Esophagus muscularis mucosa (tissue), 4 donors: ENCODE measurements at regions not wholly inside any gene's neighbourhood (a gene's known extent, or its start where the extent isn't known, plus 50 kb on each side); places are given as distances from the start of the nearest gene placed in this dataset.
A peak's percentile ranks its signal among the peaks of the same experiment; 100 is the strongest.

Experiments
- DNase-seq: peaks from one replicate; pipeline ENCODE4 v3.0.0-alpha.2; 2017; ENCODE audit errors: extremely low spot score
- H3K27ac ChIP-seq, 4 donors: fragments of 200-600 bp; sonication (generic); replicated peaks in 1 of 4; 1 replicate in 3 of 4; 2 replicates in 1 of 4; pipeline ENCODE4 v1.5.1; 2016 to 2019; ENCODE audit warnings: mild to moderate bottlenecking in 1 of 4
- H3K27me3 ChIP-seq, 4 donors: fragments of 200-600 bp; sonication (generic); one replicate each; pipeline versions ENCODE4 v1.5.1 to v1.6.0; 2016 to 2019
- H3K36me3 ChIP-seq, 4 donors: fragments of 200-600 bp; sonication (generic); one replicate each; pipeline ENCODE4 v1.5.1; 2016 to 2019
- H3K4me1 ChIP-seq, 4 donors: fragments of 200-600 bp; sonication (generic); one replicate each; pipeline ENCODE4 v1.5.1; 2016 to 2019
- H3K4me3 ChIP-seq, 4 donors: fragments of 200-600 bp; sonication (generic); 1 replicate in 2 of 4; 2 replicates in 2 of 4; pipeline ENCODE4 v1.5.1; 2016 to 2019; ENCODE audit warnings: mild to moderate bottlenecking in 4 of 4, moderate library complexity in 1 of 4
- H3K9me3 ChIP-seq, 4 donors: fragments of 200-600 bp; sonication (generic); 1 replicate in 3 of 4; 2 replicates in 1 of 4; pipeline ENCODE4 v1.5.1; 2016 to 2019
- EP300 ChIP-seq: sonication (generic); formaldehyde crosslinking; IDR thresholded peaks from one replicate; pipeline ENCODE4 v1.6.1; 2017; ENCODE audit warnings: antibody characterized with exemption
- POLR2A ChIP-seq: fragments of 450-650 bp; IDR thresholded peaks from one replicate; pipeline ENCODE4 v1.6.1; 2017; ENCODE audit warnings: antibody characterized with exemption, moderate library complexity, mild to moderate bottlenecking, low read depth
- POLR2AphosphoS5 ChIP-seq, 2 donors: sonication (generic); formaldehyde crosslinking; IDR thresholded peaks; one replicate each; pipeline ENCODE4 v1.6.1; 2017; ENCODE audit warnings: antibody characterized with exemption in 2 of 2
- WGBS: methylation state at CpG from one replicate; pipeline ENCODE4 v1.1.5; 2018; 5-methylcytosine and 5-hydroxymethylcytosine counted together
- intact Hi-C: fragments of 100-400 bp; cut with DNase I; formaldehyde crosslinking; loops from one replicate; pipeline ENCODE4 v1.15.1; 2023
- TF ChIP-seq, protein P1 (sequence below), 3 experiments: fragments of 200-600 bp in 2 of 3; fragments of 450-650 bp in 1 of 3; sonication (generic) in 2 of 3; IDR thresholded peaks; one replicate each; pipeline ENCODE4 v1.5.1; 2017 to 2019; ENCODE audit warnings: antibody characterized with exemption in 3 of 3, mild to moderate bottlenecking in 2 of 3, moderate library complexity in 1 of 3

GRCh38 chr18:78495550-78495949 is 484.1 kb upstream of the SALL3 start:
- TF ChIP-seq EP300: no peak
- TF ChIP-seq POLR2AphosphoS5 (IDR thresholded peaks at IDR 0.05): no peak
- no peak for TF ChIP-seq POLR2A
- TF ChIP-seq, protein P1, sequence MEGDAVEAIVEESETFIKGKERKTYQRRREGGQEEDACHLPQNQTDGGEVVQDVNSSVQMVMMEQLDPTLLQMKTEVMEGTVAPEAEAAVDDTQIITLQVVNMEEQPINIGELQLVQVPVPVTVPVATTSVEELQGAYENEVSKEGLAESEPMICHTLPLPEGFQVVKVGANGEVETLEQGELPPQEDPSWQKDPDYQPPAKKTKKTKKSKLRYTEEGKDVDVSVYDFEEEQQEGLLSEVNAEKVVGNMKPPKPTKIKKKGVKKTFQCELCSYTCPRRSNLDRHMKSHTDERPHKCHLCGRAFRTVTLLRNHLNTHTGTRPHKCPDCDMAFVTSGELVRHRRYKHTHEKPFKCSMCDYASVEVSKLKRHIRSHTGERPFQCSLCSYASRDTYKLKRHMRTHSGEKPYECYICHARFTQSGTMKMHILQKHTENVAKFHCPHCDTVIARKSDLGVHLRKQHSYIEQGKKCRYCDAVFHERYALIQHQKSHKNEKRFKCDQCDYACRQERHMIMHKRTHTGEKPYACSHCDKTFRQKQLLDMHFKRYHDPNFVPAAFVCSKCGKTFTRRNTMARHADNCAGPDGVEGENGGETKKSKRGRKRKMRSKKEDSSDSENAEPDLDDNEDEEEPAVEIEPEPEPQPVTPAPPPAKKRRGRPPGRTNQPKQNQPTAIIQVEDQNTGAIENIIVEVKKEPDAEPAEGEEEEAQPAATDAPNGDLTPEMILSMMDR (IDR thresholded peaks at IDR 0.05): no peak
- H3K9me3 ChIP-seq: peaks cover 0 to 23% (median 11%) of the 10 kb centered on the region in 4 donors
- no peaks in the 10 kb centered on the region for H3K36me3 ChIP-seq
- H3K4me3 ChIP-seq: no peak overlapping the region
- 95% methylated on average over 14 of the region's 14 CpGs for WGBS
- no peaks in the 10 kb centered on the region for H3K27me3 ChIP-seq
- H3K4me1 ChIP-seq: no peaks in the 10 kb centered on the region
- intact Hi-C loops: no loop called here
- DNase-seq: no peak
- H3K27ac ChIP-seq: no peak overlapping the region

DNA sequence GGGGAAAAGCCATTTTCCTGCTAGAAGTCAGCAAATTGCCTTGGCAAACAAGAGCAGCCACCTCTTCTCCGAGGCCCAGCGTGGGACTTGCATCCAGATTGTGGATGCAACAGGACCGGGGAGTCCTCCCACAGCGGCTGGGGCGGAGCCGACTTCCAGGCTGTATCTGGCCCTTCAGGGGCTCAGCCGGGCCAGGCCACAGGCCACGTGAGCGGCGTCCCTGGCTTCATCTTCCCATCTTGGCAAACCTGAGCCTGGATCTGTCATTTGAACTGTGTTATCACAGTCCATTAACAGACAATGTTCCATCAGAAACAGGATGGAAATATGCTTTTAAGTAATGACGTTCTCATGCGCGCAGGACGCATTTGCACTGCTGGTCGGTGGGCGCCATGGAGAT is 483.5 kb upstream of the SALL3 start:
- Histone ChIP-seq H3K36me3 (no peaks in the 10 kb centered on the region), H3K27me3 (no peaks in the 10 kb centered on the region), H3K27ac (no peak overlapping the region), H3K4me3 (no peak overlapping the region), H3K9me3 (peaks cover 0 to 18% (median 9%) of the 10 kb centered on the region in 4 donors), H3K4me1 (no peaks in the 10 kb centered on the region)
- intact Hi-C loops: no loop called here
- DNase-seq: no peak
- 71% methylated on average over 12 of the region's 16 CpGs for WGBS
- TF ChIP-seq POLR2A (no peak), POLR2AphosphoS5 (IDR thresholded peaks at IDR 0.05) (peak in 1 of 2 donors; percentile 19)

- intact Hi-C loops: no loop called here
- H3K9me3 ChIP-seq: peaks cover 0 to 4% (median 1%) of the 10 kb centered on the region in 4 donors
- H3K27me3 ChIP-seq: no peaks in the 10 kb centered on the region
- no peaks in the 10 kb centered on the region for H3K4me1 ChIP-seq
- WGBS: 42% methylated on average over 7 of the region's 13 CpGs
- no peak for DNase-seq
- H3K36me3 ChIP-seq: no peaks in the 10 kb centered on the region
- no peak overlapping the region for H3K27ac ChIP-seq
- H3K4me3 ChIP-seq: no peak overlapping the region
- TF ChIP-seq POLR2A (no peak), POLR2AphosphoS5 (IDR thresholded peaks at IDR 0.05) (no peak), EP300 (no peak)
- TF ChIP-seq, protein P1 (IDR thresholded peaks at IDR 0.05): no peak
Measured at GRCh38 chr18:78497641-78498040, 482.0 kb upstream of the SALL3 start.

DNA sequence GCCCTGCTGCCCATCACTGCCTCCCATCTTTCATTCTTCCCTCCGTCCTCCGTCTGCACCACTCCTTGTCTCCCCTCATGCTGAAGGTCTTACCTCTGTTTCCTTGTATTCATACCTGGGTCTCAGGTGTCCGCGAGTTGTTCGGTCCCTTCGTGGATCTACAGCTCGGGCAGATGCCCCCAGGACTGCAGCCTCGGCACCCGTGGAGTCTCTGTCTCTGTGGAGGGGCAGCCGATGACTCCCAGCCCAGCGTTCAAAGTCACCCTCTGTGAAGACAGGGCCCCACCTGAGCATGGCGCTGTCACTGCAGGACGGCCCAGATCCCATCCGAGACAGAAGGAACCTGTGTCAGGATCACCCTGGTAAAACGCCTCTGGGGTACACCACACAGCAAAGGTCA is 480.0 kb upstream of the SALL3 start:
- DNase-seq: no peak
- H3K4me1 ChIP-seq: no peaks in the 10 kb centered on the region
- H3K4me3 ChIP-seq: no peak overlapping the region
- H3K27me3 ChIP-seq: no peaks in the 10 kb centered on the region
- no peaks in the 10 kb centered on the region for H3K36me3 ChIP-seq
- TF ChIP-seq POLR2A (no peak), POLR2AphosphoS5 (IDR thresholded peaks at IDR 0.05) (no peak), EP300 (no peak)
- TF ChIP-seq, protein P1 (IDR thresholded peaks at IDR 0.05): no peak
- no peaks in the 10 kb centered on the region for H3K9me3 ChIP-seq
- 97% methylated on average over 10 of the region's 15 CpGs for WGBS
- no peak overlapping the region for H3K27ac ChIP-seq
- intact Hi-C loops: no loop called here

- Histone ChIP-seq H3K4me3 (no peak overlapping the region), H3K4me1 (no peaks in the 10 kb centered on the region), H3K36me3 (no peaks in the 10 kb centered on the region), H3K27ac (no peak overlapping the region), H3K9me3 (no peaks in the 10 kb centered on the region), H3K27me3 (peaks cover 0 to 7% (median 0%) of the 10 kb centered on the region in 4 donors)
- no peak for DNase-seq
- TF ChIP-seq POLR2A (no peak), EP300 (no peak), POLR2AphosphoS5 (IDR thresholded peaks at IDR 0.05) (no peak)
- TF ChIP-seq, protein P1 (IDR thresholded peaks at IDR 0.05): no peak
- intact Hi-C loops: no loop called here
- 92% methylated on average over 5 of the region's 7 CpGs for WGBS
Measured at GRCh38 chr18:78501251-78501650, 478.4 kb upstream of the SALL3 start.
